Choroid plexus epithelial cell (primary cell): ENCODE measurements at regions not wholly inside any gene's neighbourhood (a gene's known extent, or its start where the extent isn't known, plus 50 kb on each side); places are given as distances from the start of the nearest gene placed in this dataset.

Source experiments
- DNase-seq: peaks from one replicate; pipeline ENCODE4 v3.0.0-alpha.2; 2010; ENCODE audit warnings: low read depth
- H3K4me3 ChIP-seq: 2 replicates; pipeline ENCODE4 v1.5.1; 2011; ENCODE audit warnings: low read depth, mild to moderate bottlenecking, control low read depth, low read length, moderate library complexity
- TF ChIP-seq, protein P1 (sequence below): conservative IDR thresholded peaks from 2 replicates; pipeline ENCODE4 v1.5.1; 2011; ENCODE audit warnings: low read depth, mild to moderate bottlenecking, control low read depth, inconsistent platforms, low read length, moderate library complexity

DNA sequence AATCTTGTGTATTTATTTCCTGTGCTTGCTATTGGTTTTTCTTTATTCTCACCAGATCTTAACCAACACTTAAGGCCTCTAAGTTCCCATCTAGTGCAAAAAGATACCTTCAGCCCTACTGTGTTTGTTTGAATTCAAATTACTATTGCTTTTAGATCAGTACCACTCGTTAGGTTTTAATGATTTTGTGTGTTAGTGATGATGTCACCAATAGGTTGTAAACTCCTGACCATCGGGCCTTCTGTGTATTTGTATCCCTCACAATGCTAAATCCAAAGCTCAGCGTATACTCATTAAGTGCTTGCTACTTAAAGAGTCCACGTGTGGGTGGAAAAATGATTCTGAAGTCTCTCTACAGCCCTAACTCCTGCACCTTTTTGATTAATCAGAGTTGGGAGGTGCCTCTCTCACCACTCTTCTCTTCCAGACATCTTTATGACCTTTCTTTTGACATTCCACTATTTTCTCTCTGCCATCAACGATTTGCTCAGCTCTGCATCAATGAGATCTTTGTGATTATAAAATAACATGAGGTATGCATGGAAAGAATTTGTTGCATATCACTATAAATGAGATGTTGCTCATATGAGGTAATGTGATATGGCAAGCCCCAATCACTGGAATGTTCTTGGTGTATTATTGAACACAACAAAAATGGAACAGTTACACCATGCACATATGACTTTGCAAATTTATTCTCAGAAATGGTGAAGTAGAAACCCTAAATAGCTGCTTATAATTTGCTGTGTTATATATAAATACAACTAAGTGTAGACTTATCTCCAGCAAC is 55.1 kb upstream of the LAMA2 start:
- TF ChIP-seq, protein P1, sequence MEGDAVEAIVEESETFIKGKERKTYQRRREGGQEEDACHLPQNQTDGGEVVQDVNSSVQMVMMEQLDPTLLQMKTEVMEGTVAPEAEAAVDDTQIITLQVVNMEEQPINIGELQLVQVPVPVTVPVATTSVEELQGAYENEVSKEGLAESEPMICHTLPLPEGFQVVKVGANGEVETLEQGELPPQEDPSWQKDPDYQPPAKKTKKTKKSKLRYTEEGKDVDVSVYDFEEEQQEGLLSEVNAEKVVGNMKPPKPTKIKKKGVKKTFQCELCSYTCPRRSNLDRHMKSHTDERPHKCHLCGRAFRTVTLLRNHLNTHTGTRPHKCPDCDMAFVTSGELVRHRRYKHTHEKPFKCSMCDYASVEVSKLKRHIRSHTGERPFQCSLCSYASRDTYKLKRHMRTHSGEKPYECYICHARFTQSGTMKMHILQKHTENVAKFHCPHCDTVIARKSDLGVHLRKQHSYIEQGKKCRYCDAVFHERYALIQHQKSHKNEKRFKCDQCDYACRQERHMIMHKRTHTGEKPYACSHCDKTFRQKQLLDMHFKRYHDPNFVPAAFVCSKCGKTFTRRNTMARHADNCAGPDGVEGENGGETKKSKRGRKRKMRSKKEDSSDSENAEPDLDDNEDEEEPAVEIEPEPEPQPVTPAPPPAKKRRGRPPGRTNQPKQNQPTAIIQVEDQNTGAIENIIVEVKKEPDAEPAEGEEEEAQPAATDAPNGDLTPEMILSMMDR = no peak
- H3K4me3 ChIP-seq = no peak overlapping the region
- DNase-seq = peak; percentile 91

DNA sequence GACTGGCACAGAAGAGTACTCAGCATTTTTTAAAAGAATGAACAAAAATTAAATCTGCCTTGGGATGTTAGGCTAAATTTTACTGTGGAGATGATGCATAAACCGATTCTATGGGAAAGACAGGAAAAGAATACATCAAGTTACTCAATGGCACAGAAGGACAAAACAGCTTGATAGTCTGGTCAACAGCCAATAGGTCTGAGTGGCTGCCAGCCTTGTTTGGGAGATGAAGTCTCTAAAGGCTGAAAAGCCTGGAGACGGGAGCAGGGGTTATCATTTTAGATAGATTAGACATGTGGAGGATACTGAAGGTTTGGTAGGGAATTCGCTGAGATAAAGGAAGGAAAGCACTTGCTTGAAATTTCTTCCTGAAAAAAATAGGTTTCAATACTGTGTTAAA is 56.3 kb upstream of the LAMA2 start:
- H3K4me3 ChIP-seq = no peak overlapping the region
- TF ChIP-seq, protein P1 = no peak
- no peak for DNase-seq

DNA sequence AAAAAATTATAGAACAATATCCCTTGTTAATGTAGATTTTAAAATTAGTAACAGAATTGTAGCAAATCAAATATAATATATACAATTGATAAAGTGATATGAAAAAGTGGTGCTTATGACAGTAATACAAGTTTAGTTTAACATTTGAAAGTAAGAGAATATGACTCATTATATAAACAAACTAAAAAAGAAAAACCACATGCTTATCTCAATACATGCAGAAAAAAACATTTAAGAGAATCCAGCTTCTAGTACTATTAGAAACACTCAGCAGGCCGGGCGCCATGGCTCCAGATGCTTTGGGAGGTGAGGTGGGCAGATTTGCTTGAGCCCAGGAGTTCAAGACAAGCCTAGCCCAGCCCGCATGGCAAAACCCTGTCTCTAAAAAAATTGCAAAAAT is 60.7 kb upstream of the LAMA2 start:
- H3K4me3 ChIP-seq = no peak overlapping the region
- TF ChIP-seq, protein P1 = no peak
- peak; percentile 64 for DNase-seq

DNA sequence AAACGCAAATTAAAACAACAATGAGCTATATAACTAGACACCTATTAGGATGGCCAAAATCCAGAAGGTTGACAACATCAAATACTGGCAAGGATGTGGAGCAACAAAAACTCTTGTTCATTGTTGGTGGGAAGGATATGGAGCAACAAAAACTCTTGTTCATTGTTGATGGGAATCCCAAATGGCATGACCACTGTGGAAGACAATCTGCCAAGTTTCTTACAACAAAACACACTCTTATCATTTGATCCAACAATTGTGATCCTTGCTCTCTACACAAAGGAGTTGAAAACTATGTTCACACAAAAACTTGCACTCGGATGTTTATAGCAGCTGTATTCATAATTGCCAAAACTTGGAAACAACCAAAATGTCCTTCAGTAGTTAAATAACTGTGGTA is 61.8 kb upstream of the LAMA2 start:
- H3K4me3 ChIP-seq = no peak overlapping the region
- no peak for DNase-seq
- TF ChIP-seq, protein P1 = no peak

DNA sequence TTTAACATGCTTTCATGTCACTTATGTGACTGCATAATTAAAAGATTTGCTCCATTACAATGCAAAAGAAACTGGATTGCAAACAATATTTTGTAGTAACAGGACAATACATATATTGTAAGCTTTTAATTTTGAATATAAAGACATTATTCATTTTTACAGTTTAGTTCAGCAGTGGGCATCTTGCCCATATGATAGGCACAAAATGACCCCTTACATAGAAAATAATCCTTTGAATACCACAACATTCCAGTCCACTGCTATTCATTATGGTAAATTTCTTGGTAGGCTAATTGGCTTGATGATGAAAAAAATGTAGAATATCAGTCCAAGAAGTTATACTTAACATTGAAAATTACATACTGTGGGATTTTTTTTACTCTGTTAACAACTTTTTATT is 74.1 kb upstream of the LAMA2 start:
- TF ChIP-seq, protein P1 = no peak

DNA sequence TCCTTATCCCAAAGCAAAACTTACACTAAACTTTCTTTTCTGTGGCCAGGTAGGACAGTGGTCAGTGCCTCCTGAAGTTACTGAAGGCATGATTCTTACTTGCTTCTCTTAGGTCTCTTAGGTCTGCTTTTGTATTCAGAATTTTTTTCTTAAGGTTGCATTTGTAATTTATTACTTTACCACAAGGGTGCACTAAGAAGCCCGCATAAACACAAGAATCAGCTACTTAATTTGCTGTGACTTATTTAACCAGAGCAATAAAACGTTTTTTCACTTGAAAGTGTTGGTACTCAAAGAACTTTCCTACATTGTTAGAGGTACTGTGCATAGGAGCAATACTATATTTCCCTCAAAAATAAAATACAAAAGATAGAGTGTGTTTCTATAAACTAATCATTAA is 75.4 kb upstream of the LAMA2 start:
- H3K4me3 ChIP-seq = no peak overlapping the region
- DNase-seq = peak; percentile 81
- TF ChIP-seq, protein P1 = peak; percentile 57

More for the DNA sequence above, 74.1 kb upstream of the LAMA2 start:
- no peak overlapping the region for H3K4me3 ChIP-seq
- DNase-seq = no peak

DNA sequence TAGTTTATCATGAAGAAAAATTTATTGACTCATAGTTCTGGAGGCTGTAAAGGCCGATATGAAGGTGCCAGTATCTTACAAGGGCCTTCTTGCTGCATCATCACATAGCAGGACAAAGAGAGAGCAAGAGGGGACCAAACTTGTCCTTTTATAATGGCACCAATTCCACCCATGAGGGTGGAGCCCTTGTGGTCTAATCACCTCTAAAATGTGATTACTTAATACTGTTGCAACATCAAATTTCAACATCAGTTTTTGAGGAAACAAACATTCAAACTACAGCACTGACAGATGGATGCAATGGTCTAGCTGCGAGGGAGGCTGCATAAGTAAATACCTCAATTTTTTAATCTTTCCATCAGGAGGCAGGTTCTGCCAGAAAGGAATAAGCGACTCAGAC is 76.7 kb upstream of the LAMA2 start:
- no peak overlapping the region for H3K4me3 ChIP-seq
- peak; percentile 54 for DNase-seq
- TF ChIP-seq, protein P1 = no peak
